T-cell (primary cell): ENCODE measurements at regions not wholly inside any gene's neighbourhood (a gene's known extent, or its start where the extent isn't known, plus 50 kb on each side); places are given as distances from the start of the nearest gene placed in this dataset.

Source experiments
- ATAC-seq, 4 experiments: fragments of 200-7000 bp in 3 of 4; fragments of 150-1000 bp in 1 of 4; cut with Tn5 transposase; replicated peaks in 1 of 4; 1 replicate in 3 of 4; 2 replicates in 1 of 4; pipeline ENCODE4 v1.10.0; 2021; ENCODE audit warnings: moderate library complexity in 3 of 4, mild to moderate bottlenecking in 2 of 4, moderate number of reproducible peaks in 1 of 4
- CTCF ChIA-PET, 2 donors: fragments of 300-600 bp; sonication (Branson Sonifier 250); formaldehyde crosslinking; loops; one replicate each; lab custom pipeline; 2022; ENCODE audit warnings: antibody characterized with exemption in 2 of 2; lab: Charles Lee
- POLR2A ChIA-PET, 2 donors: fragments of 300-600 bp; sonication (Branson Sonifier 250); formaldehyde crosslinking; loops; one replicate each; lab custom pipeline; 2022; ENCODE audit warnings: antibody characterized with exemption in 2 of 2; lab: Charles Lee
- DNase-seq, 35 experiments: peaks; one replicate each; pipeline versions ENCODE4 v3.0.0 to v3.0.0-alpha.2; 2013 to 2023
- H3K27ac ChIP-seq: one replicate; pipeline ENCODE4 v1.5.1; 2013; ENCODE audit warnings: low read length
- H3K27me3 ChIP-seq, 2 experiments: replicated peaks in 1 of 2; 1 replicate in 1 of 2; 2 replicates in 1 of 2; pipeline versions ENCODE4 v1.6.1 to v1.7.0; 2013; ENCODE audit warnings: low read length in 1 of 2, mixed read lengths in 1 of 2; ENCODE audit not compliant: control insufficient read depth in 2 of 2, insufficient read depth in 2 of 2; ENCODE audit errors: extremely low read depth in 1 of 2
- H3K36me3 ChIP-seq, 2 donors: 1 replicate in 1 of 2; 2 replicates in 1 of 2; pipeline versions ENCODE4 v1.6.1 to v1.7.0; 2013; ENCODE audit warnings: low read length in 1 of 2; ENCODE audit not compliant: control insufficient read depth in 2 of 2, insufficient read depth in 1 of 2; ENCODE audit errors: extremely low read depth in 1 of 2
- H3K4me1 ChIP-seq, 2 experiments: 1 replicate in 1 of 2; 2 replicates in 1 of 2; pipeline versions ENCODE4 v1.6.1 to v1.7.0; 2013; ENCODE audit warnings: low read length in 2 of 2, mixed read lengths in 1 of 2; ENCODE audit not compliant: insufficient read depth in 2 of 2, control insufficient read depth in 1 of 2; ENCODE audit errors: extremely low read depth in 1 of 2
- H3K4me3 ChIP-seq, 2 donors: 1 replicate in 1 of 2; 2 replicates in 1 of 2; pipeline versions ENCODE4 v1.5.1 to v1.7.0; 2013; ENCODE audit warnings: mild to moderate bottlenecking in 2 of 2, low read length in 1 of 2, moderate library complexity in 1 of 2; ENCODE audit not compliant: control insufficient read depth in 1 of 2; ENCODE audit errors: extremely low read depth in 1 of 2
- H3K9me3 ChIP-seq: 2 replicates; pipeline ENCODE4 v1.7.0; 2013
- H3K27ac Mint-ChIP-seq, 2 donors: one replicate each; pipeline ENCODE4 v1.8.0; 2020 to 2021; ENCODE audit warnings: mild to moderate bottlenecking in 2 of 2, mixed read lengths in 2 of 2
- H3K27me3 Mint-ChIP-seq, 2 donors: one replicate each; pipeline ENCODE4 v1.8.0; 2021 to 2022; ENCODE audit warnings: mixed read lengths in 2 of 2
- H3K36me3 Mint-ChIP-seq: one replicate; pipeline ENCODE4 v1.8.0; 2021; ENCODE audit warnings: mixed read lengths
- H3K4me1 Mint-ChIP-seq, 3 donors: one replicate each; pipeline ENCODE4 v1.8.0; 2020 to 2022; ENCODE audit warnings: mixed read lengths in 3 of 3, mild to moderate bottlenecking in 1 of 3
- H3K4me3 Mint-ChIP-seq, 3 donors: one replicate each; pipeline ENCODE4 v1.8.0; 2020 to 2022; ENCODE audit warnings: mild to moderate bottlenecking in 3 of 3, mixed read lengths in 3 of 3, moderate library complexity in 3 of 3
- H3K9me3 Mint-ChIP-seq, 3 donors: one replicate each; pipeline ENCODE4 v1.8.0; 2020 to 2022; ENCODE audit warnings: mixed read lengths in 3 of 3
- WGBS: methylation state at CpG from one replicate; pipeline ENCODE4 v1.1.5; 2013; ENCODE audit warnings: missing lambda C conversion rate; ENCODE audit not compliant: insufficient coverage; 5-methylcytosine and 5-hydroxymethylcytosine counted together

GRCh38 chr2:867296-867695 lies 83.4 kb upstream of the SNTG2 start:
- Mint-ChIP-seq H3K27me3 (peaks cover 20 to 26% of the 10 kb centered on the region in 2 donors), H3K9me3 (no peaks in the 10 kb centered on the region), H3K4me1 (no peaks in the 10 kb centered on the region), H3K4me3 (peak overlapping the region in 1 of 3 donors; percentile 50), H3K27ac (no peak overlapping the region), H3K36me3 (no peaks in the 10 kb centered on the region)
- ATAC-seq (no peak), DNase-seq (no peak)
- no peaks in the 10 kb centered on the region for H3K9me3 ChIP-seq
- 85% methylated on average over 9 of the region's 9 CpGs for WGBS
- H3K4me3 ChIP-seq = no peak overlapping the region
- ChIA-PET POLR2A (interaction anchor here (0.6 to 0.7 kb wide), 2 partner anchors 187 to 522 kb away, joined by 3 to 5 read pairs; no protein-coding TSS in a partner anchor), CTCF (no interaction called here)
- no peaks in the 10 kb centered on the region for H3K36me3 ChIP-seq
- H3K27ac ChIP-seq = no peak overlapping the region
- no peaks in the 10 kb centered on the region for H3K4me1 ChIP-seq
- peaks cover 0 to 31% of the 10 kb centered on the region in 2 experiments for H3K27me3 ChIP-seq

GRCh38 chr2:866887-867286 lies 83.8 kb upstream of the SNTG2 start:
- WGBS = 81% methylated on average over 5 of the region's 6 CpGs
- H3K27me3 Mint-ChIP-seq = peaks cover 19 to 25% of the 10 kb centered on the region in 2 donors
- H3K4me3 Mint-ChIP-seq = peak overlapping the region in 1 of 3 donors; percentile 28
- no peaks in the 10 kb centered on the region for H3K4me1 Mint-ChIP-seq
- CTCF ChIA-PET = no interaction called here
- Histone ChIP-seq H3K9me3 (no peaks in the 10 kb centered on the region), H3K4me1 (no peaks in the 10 kb centered on the region), H3K4me3 (no peak overlapping the region), H3K36me3 (no peaks in the 10 kb centered on the region), H3K27ac (no peak overlapping the region), H3K27me3 (peaks cover 0 to 27% of the 10 kb centered on the region in 2 experiments)
- POLR2A ChIA-PET = no interaction called here
- no peaks in the 10 kb centered on the region for H3K36me3 Mint-ChIP-seq
- H3K9me3 Mint-ChIP-seq = no peaks in the 10 kb centered on the region
- peak overlapping the region in 1 of 2 donors; percentile 46 for H3K27ac Mint-ChIP-seq
- no peak for ATAC-seq
- no peak for DNase-seq

- DNase-seq = no peak
- no peak for ATAC-seq
- H3K36me3 ChIP-seq = no peaks in the 10 kb centered on the region
- Mint-ChIP-seq H3K27me3 (peaks cover 15 to 19% of the 10 kb centered on the region in 2 donors), H3K4me3 (no peak overlapping the region), H3K36me3 (no peaks in the 10 kb centered on the region), H3K27ac (no peak overlapping the region), H3K9me3 (no peaks in the 10 kb centered on the region), H3K4me1 (no peaks in the 10 kb centered on the region)
- WGBS = 76% methylated on average over 4 of the region's 15 CpGs
- H3K4me1 ChIP-seq = no peaks in the 10 kb centered on the region
- H3K4me3 ChIP-seq = no peak overlapping the region
- ChIA-PET POLR2A (no interaction called here), CTCF (no interaction called here)
- H3K27ac ChIP-seq = no peak overlapping the region
- no peaks in the 10 kb centered on the region for H3K9me3 ChIP-seq
- H3K27me3 ChIP-seq = peaks cover 0 to 20% of the 10 kb centered on the region in 2 experiments
These were observed 84.5 kb upstream of the SNTG2 start for GRCh38 chr2:866009-866680.

GRCh38 chr2:864501-865106 lies 86.0 kb upstream of the SNTG2 start:
- H3K9me3 Mint-ChIP-seq = no peaks in the 10 kb centered on the region
- H3K4me1 Mint-ChIP-seq = no peaks in the 10 kb centered on the region
- peaks cover 8 to 9% of the 10 kb centered on the region in 2 donors for H3K27me3 Mint-ChIP-seq
- Histone ChIP-seq H3K4me1 (no peaks in the 10 kb centered on the region), H3K27ac (no peak overlapping the region), H3K27me3 (peaks cover 0 to 7% of the 10 kb centered on the region in 2 experiments), H3K9me3 (no peaks in the 10 kb centered on the region), H3K36me3 (no peaks in the 10 kb centered on the region), H3K4me3 (no peak overlapping the region)
- ATAC-seq (no peak), DNase-seq (no peak)
- no peaks in the 10 kb centered on the region for H3K36me3 Mint-ChIP-seq
- POLR2A ChIA-PET = no interaction called here
- no peak overlapping the region for H3K27ac Mint-ChIP-seq
- CTCF ChIA-PET = no interaction called here
- no peak overlapping the region for H3K4me3 Mint-ChIP-seq
- 93% methylated on average over 8 of the region's 16 CpGs for WGBS

- no peaks in the 10 kb centered on the region for H3K9me3 ChIP-seq
- H3K27ac ChIP-seq = no peak overlapping the region
- peaks cover 0 to 3% of the 10 kb centered on the region in 2 experiments for H3K27me3 ChIP-seq
- Mint-ChIP-seq H3K9me3 (no peaks in the 10 kb centered on the region), H3K27ac (no peak overlapping the region), H3K4me1 (no peaks in the 10 kb centered on the region), H3K36me3 (no peaks in the 10 kb centered on the region), H3K27me3 (peaks cover 6 to 9% of the 10 kb centered on the region in 2 donors), H3K4me3 (no peak overlapping the region)
- H3K4me3 ChIP-seq = no peak overlapping the region
- CTCF ChIA-PET = no interaction called here
- ATAC-seq = no peak
- no peaks in the 10 kb centered on the region for H3K4me1 ChIP-seq
- POLR2A ChIA-PET = interaction anchor here in 1 of 2 donors (0.6 kb wide), 1 partner anchor 13 kb away, joined by 3 read pairs; no protein-coding TSS in a partner anchor
- no peaks in the 10 kb centered on the region for H3K36me3 ChIP-seq
- 64% methylated on average over 11 of the region's 13 CpGs for WGBS
- no peak for DNase-seq
These were observed 86.8 kb upstream of the SNTG2 start for GRCh38 chr2:863732-864450.

GRCh38 chr2:862731-863466 lies 87.8 kb upstream of the SNTG2 start:
- Mint-ChIP-seq H3K9me3 (no peaks in the 10 kb centered on the region), H3K36me3 (no peaks in the 10 kb centered on the region), H3K27me3 (peaks cover 6 to 9% of the 10 kb centered on the region in 2 donors), H3K27ac (no peak overlapping the region), H3K4me1 (no peaks in the 10 kb centered on the region), H3K4me3 (no peak overlapping the region)
- ChIA-PET CTCF (no interaction called here), POLR2A (no interaction called here)
- Histone ChIP-seq H3K27me3 (peaks cover 0 to 3% of the 10 kb centered on the region in 2 experiments), H3K27ac (no peak overlapping the region), H3K9me3 (no peaks in the 10 kb centered on the region), H3K4me3 (no peak overlapping the region), H3K36me3 (no peaks in the 10 kb centered on the region), H3K4me1 (no peaks in the 10 kb centered on the region)
- 31% methylated on average over 4 of the region's 9 CpGs for WGBS
- ATAC-seq (no peak), DNase-seq (no peak)
